IMR-90 (cell line): ENCODE measurements at regions not wholly inside any gene's neighbourhood (a gene's known extent, or its start where the extent isn't known, plus 50 kb on each side); places are given as distances from the start of the nearest gene placed in this dataset.

ENCODE experiments used
- ATAC-seq: fragments of 200-7000 bp; cut with Tn5 transposase; 2 replicates; pipeline ENCODE4 v1.9.1; 2020; ENCODE audit warnings: low read depth, mild to moderate bottlenecking, moderate library complexity
- BruUV-seq: library from RNA; stranded (reverse); fragments of 400-500 nt; replicated peaks from 2 replicates; lab custom pipeline; 2021; lab: Mats Ljungman, UMichigan
- CTCF ChIA-PET: fragments of 300-600 bp; formaldehyde crosslinking; extraction: SDS; loops from one replicate; lab custom pipeline; 2021; ENCODE audit warnings: antibody characterized with exemption; lab: Yijun Ruan, JAX
- POLR2A ChIA-PET: fragments of 300-600 bp; sonication (Branson Sonifier 250); formaldehyde crosslinking; loops from one replicate; lab custom pipeline; 2022; ENCODE audit warnings: antibody characterized with exemption; ENCODE audit not compliant: unreplicated experiment; lab: Charles Lee
- DNase-seq: peaks from one replicate; pipeline ENCODE4 v3.0.0; 2013
- H2AFZ ChIP-seq: replicated peaks from 2 replicates; pipeline ENCODE3; 2013; ENCODE audit warnings: low read length, mild to moderate bottlenecking; ENCODE audit not compliant: poor library complexity
- H2AK5ac ChIP-seq: 2 replicates; pipeline ENCODE4 v1.6.1; 2013; ENCODE audit warnings: low read depth, low read length, inconsistent platforms
- H2AK9ac ChIP-seq: replicated peaks from 2 replicates; pipeline ENCODE3; 2013; ENCODE audit warnings: mild to moderate bottlenecking, low read depth, low read length, moderate library complexity; ENCODE audit not compliant: poor library complexity
- H2BK120ac ChIP-seq: 2 replicates; pipeline ENCODE4 v1.6.1; 2013; ENCODE audit warnings: low read depth, low read length, inconsistent platforms
- H2BK15ac ChIP-seq: 3 replicates; pipeline ENCODE4 v1.6.1; 2013; ENCODE audit warnings: low read depth, low read length, inconsistent platforms
- H2BK20ac ChIP-seq: 2 replicates; pipeline ENCODE4 v1.6.1; 2013; ENCODE audit warnings: low read depth, mild to moderate bottlenecking, inconsistent platforms, low read length, moderate library complexity
- H2BK5ac ChIP-seq: 2 replicates; pipeline ENCODE4 v1.6.1; 2013; ENCODE audit warnings: mild to moderate bottlenecking, low read depth, low read length, inconsistent platforms; ENCODE audit not compliant: poor library complexity, severe bottlenecking
- H3K14ac ChIP-seq: replicated peaks from 2 replicates; pipeline ENCODE4 v1.6.1; 2013; ENCODE audit warnings: low read depth, low read length, inconsistent platforms
- H3K18ac ChIP-seq: 2 replicates; pipeline ENCODE4 v1.6.1; 2013; ENCODE audit warnings: low read depth, low read length, control low read depth
- H3K23ac ChIP-seq: 2 replicates; pipeline ENCODE4 v1.6.1; 2013; ENCODE audit warnings: low read depth, low read length, inconsistent platforms
- H3K27ac ChIP-seq: 2 replicates; pipeline ENCODE4 v1.5.1; 2013; ENCODE audit warnings: mild to moderate bottlenecking, control low read depth, low read length; ENCODE audit not compliant: insufficient read depth
- H3K27me3 ChIP-seq: 2 replicates; pipeline ENCODE4 v1.6.1; 2013; ENCODE audit warnings: low read length; ENCODE audit not compliant: control insufficient read depth, insufficient read depth
- H3K36me3 ChIP-seq: 2 replicates; pipeline ENCODE4 v1.6.1; 2013; ENCODE audit warnings: low read length, mixed read lengths; ENCODE audit not compliant: control insufficient read depth, insufficient read depth
- H3K4ac ChIP-seq: 2 replicates; pipeline ENCODE4 v1.6.1; 2013; ENCODE audit warnings: low read depth, low read length, inconsistent platforms
- H3K4me1 ChIP-seq: 2 replicates; pipeline ENCODE4 v1.6.1; 2013; ENCODE audit warnings: low read length, mixed read lengths; ENCODE audit not compliant: control insufficient read depth, insufficient read depth
- H3K4me2 ChIP-seq: 2 replicates; pipeline ENCODE4 v1.6.1; 2013; ENCODE audit warnings: low read depth, mild to moderate bottlenecking, control low read depth, low read length, moderate library complexity
- H3K4me3 ChIP-seq: 2 replicates; pipeline ENCODE4 v1.5.1; 2013; ENCODE audit warnings: low read depth, mild to moderate bottlenecking, control low read depth, low read length, moderate library complexity; ENCODE audit not compliant: insufficient read depth
- H3K56ac ChIP-seq: 2 replicates; pipeline ENCODE4 v1.6.1; 2013; ENCODE audit warnings: low read length, inconsistent platforms; ENCODE audit not compliant: insufficient read depth; ENCODE audit errors: extremely low read depth
- H3K79me1 ChIP-seq, 2 experiments: 2 replicates each; pipeline ENCODE4 v1.6.1; 2013; ENCODE audit warnings: low read length in 2 of 2, inconsistent platforms in 1 of 2, low read depth in 1 of 2
- H3K9ac ChIP-seq: 2 replicates; pipeline ENCODE4 v1.6.1; 2013; ENCODE audit warnings: low read depth, low read length, control low read depth
- H3K9me1 ChIP-seq: 2 replicates; pipeline ENCODE4 v1.6.1; 2013; ENCODE audit warnings: low read length, inconsistent platforms; ENCODE audit not compliant: insufficient read depth
- H3K9me3 ChIP-seq: 2 replicates; pipeline ENCODE4 v1.6.1; 2013; ENCODE audit warnings: low read length; ENCODE audit not compliant: control insufficient read depth, insufficient read depth
- H4K20me1 ChIP-seq: 2 replicates; pipeline ENCODE4 v1.6.1; 2013; ENCODE audit warnings: low read length, inconsistent platforms; ENCODE audit not compliant: insufficient read depth
- H4K5ac ChIP-seq: 2 replicates; pipeline ENCODE4 v1.6.1; 2013; ENCODE audit warnings: mild to moderate bottlenecking, low read depth, low read length, control low read depth
- H4K8ac ChIP-seq, 2 experiments: 2 replicates each; pipeline ENCODE4 v1.6.1; 2013; ENCODE audit warnings: low read depth in 2 of 2, low read length in 2 of 2, control low read depth in 1 of 2, inconsistent platforms in 1 of 2
- H4K91ac ChIP-seq: 2 replicates; pipeline ENCODE4 v1.6.1; 2013; ENCODE audit warnings: low read depth, low read length, inconsistent platforms; ENCODE audit not compliant: insufficient read depth
- BHLHE40 ChIP-seq: fragments of 150-350 bp; IDR thresholded peaks from 2 replicates; pipeline ENCODE4 v1.6.1; 2016; ENCODE audit warnings: mild to moderate bottlenecking, low read depth, low read length
- CEBPB ChIP-seq: IDR thresholded peaks from 2 replicates; pipeline ENCODE4 v1.6.1; 2012; ENCODE audit warnings: low read depth, low read length, improper control_type of control experiment
- CHD1 ChIP-seq: IDR thresholded peaks from 2 replicates; pipeline ENCODE4 v1.6.1; 2012; ENCODE audit warnings: low read depth, low read length, improper control_type of control experiment
- FOS ChIP-seq: fragments of 150-350 bp; IDR thresholded peaks from 2 replicates; pipeline ENCODE4 v1.6.1; 2016; ENCODE audit warnings: low read depth, low read length
- MAFK ChIP-seq: IDR thresholded peaks from 2 replicates; pipeline ENCODE4 v1.6.1; 2012; ENCODE audit warnings: low read depth, low read length, improper control_type of control experiment
- MAZ ChIP-seq: IDR thresholded peaks from 2 replicates; pipeline ENCODE4 v1.6.1; 2012; ENCODE audit warnings: low read depth, mild to moderate bottlenecking, low read length, improper control_type of control experiment, moderate library complexity, borderline replicate concordance
- MXI1 ChIP-seq: IDR thresholded peaks from 2 replicates; pipeline ENCODE4 v1.6.1; 2012; ENCODE audit warnings: low read depth, mild to moderate bottlenecking, low read length, moderate library complexity, borderline replicate concordance
- NFE2L2 ChIP-seq: fragments of 150-350 bp; IDR thresholded peaks from 2 replicates; pipeline ENCODE4 v1.6.1; 2016; ENCODE audit warnings: low read depth, mild to moderate bottlenecking, low read length
- POLR2A ChIP-seq: IDR thresholded peaks from 2 replicates; pipeline ENCODE4 v1.6.1; 2012; ENCODE audit warnings: mild to moderate bottlenecking, low read depth, low read length
- RAD21 ChIP-seq: IDR thresholded peaks from 2 replicates; pipeline ENCODE4 v1.6.1; 2012; ENCODE audit warnings: low read length, improper control_type of control experiment
- RCOR1 ChIP-seq: IDR thresholded peaks from 2 replicates; pipeline ENCODE4 v1.6.1; 2012; ENCODE audit warnings: mild to moderate bottlenecking, low read length, improper control_type of control experiment; ENCODE audit not compliant: insufficient replicate concordance
- RFX5 ChIP-seq: IDR thresholded peaks from 2 replicates; pipeline ENCODE4 v1.8.0; 2012; ENCODE audit warnings: low read depth, mild to moderate bottlenecking, low read length, moderate library complexity
- SMC3 ChIP-seq: fragments of 150-350 bp; IDR thresholded peaks from 2 replicates; pipeline ENCODE4 v1.6.1; 2016; ENCODE audit warnings: low read depth, mild to moderate bottlenecking, antibody characterized with exemption, low read length, moderate library complexity
- WGBS, 2 experiments: methylation state at CpG; one replicate each; pipeline versions ENCODE4 v1.1.5 to v1.1.7; 2013; ENCODE audit warnings: missing lambda C conversion rate in 2 of 2; ENCODE audit not compliant: insufficient read length in 1 of 2; ENCODE audit errors: extremely low coverage in 2 of 2; 5-methylcytosine and 5-hydroxymethylcytosine counted together
- dilution Hi-C: fragments of 300-500 bp; cut with HindIII; formaldehyde crosslinking; loops from one replicate; pipeline ENCODE4 v1.14.3; 2018; ENCODE audit warnings: low sequenced_read_pairs; ENCODE audit not compliant: unreplicated experiment
- in situ Hi-C: fragments of 300-500 bp; cut with MboI; formaldehyde crosslinking; loops from 3 replicates; pipeline ENCODE4 v1.14.3; 2019; ENCODE audit warnings: low sequenced_read_pairs, inconsistent platforms, mixed read lengths
- intact Hi-C: fragments of 100-400 bp; cut with micrococcal nuclease; formaldehyde crosslinking; loops from 2 replicates; pipeline ENCODE4 v1.10.0; 2022
- TF ChIP-seq, protein P1 (sequence below): fragments of 150-350 bp; IDR thresholded peaks from 2 replicates; pipeline ENCODE4 v1.6.1; 2016; ENCODE audit warnings: low read depth, mild to moderate bottlenecking, low read length, moderate library complexity, borderline replicate concordance
- TF ChIP-seq, protein P2 (sequence below): conservative IDR thresholded peaks from 2 replicates; pipeline ENCODE4 v1.5.1; 2012; ENCODE audit warnings: mild to moderate bottlenecking, low read depth, low read length, improper control_type of control experiment
- TF ChIP-seq, protein P3 (sequence below): fragments of 150-350 bp; IDR thresholded peaks from 2 replicates; pipeline ENCODE4 v1.6.1; 2017; ENCODE audit warnings: mild to moderate bottlenecking, antibody characterized with exemption, low read length, low read depth

DNA sequence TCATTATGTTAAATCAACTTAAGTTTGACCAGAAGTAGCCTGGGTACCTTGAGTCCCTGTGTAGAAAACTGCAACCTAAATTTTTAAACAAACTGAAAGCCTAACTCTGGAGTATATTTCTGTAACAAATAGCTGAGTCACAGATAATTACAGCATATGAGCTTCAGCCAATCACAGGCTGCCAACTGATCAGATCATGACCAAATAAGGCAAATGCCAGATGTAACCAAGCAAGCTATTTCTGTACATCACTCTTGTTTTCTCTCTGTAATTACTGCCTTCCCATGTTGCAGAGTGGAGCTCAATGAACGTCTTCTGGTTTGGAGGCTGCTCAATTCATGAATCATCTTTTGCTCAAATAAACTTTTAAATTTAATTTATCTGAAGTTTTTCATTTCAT, 980.9 kb upstream of the DIAPH2 start:
- no peaks in the 10 kb centered on the region for H3K4me1 ChIP-seq
- H3K9me3 ChIP-seq = no peaks in the 10 kb centered on the region; the same call in 1 of the 2 replicates
- no peaks in the 10 kb centered on the region for H3K79me1 ChIP-seq
- no peak overlapping the region for H2BK5ac ChIP-seq
- intact Hi-C loops = no loop called here
- no peak overlapping the region for H4K5ac ChIP-seq
- no CpG with 5 or more reads among the region's 1 CpG for WGBS, 2 experiments
- no peak overlapping the region for H3K4me2 ChIP-seq
- POLR2A ChIA-PET = no interaction called here
- dilution Hi-C loops = no loop called here
- H2BK120ac ChIP-seq = no peak overlapping the region
- no peak overlapping the region for H3K23ac ChIP-seq
- H3K56ac ChIP-seq = no peak overlapping the region
- no peak overlapping the region for H3K9ac ChIP-seq
- CTCF ChIA-PET = no interaction called here
- H3K27me3 ChIP-seq = no peaks in the 10 kb centered on the region
- DNase-seq = no peak
- no peaks in the 10 kb centered on the region for H3K9me1 ChIP-seq
- H3K14ac ChIP-seq = no peak overlapping the region
- H3K27ac ChIP-seq = no peak overlapping the region
- no peak overlapping the region for H2AFZ ChIP-seq
- in situ Hi-C loops = no loop called here
- no peak overlapping the region for H3K18ac ChIP-seq
- no peaks in the 10 kb centered on the region for H3K36me3 ChIP-seq
- H2BK15ac ChIP-seq = no peak overlapping the region
- H3K4me3 ChIP-seq = no peak overlapping the region
- no peak overlapping the region for H4K91ac ChIP-seq
- ATAC-seq = no peak
- no TSS peak for BruUV-seq
- H2AK5ac ChIP-seq = no peak overlapping the region
- H2AK9ac ChIP-seq = no peak overlapping the region
- TF ChIP-seq SMC3 (no peak), RCOR1 (no peak), MXI1 (no peak), RAD21 (no peak), BHLHE40 (no peak), RFX5 (no peak), POLR2A (no peak), MAFK (no peak), MAZ (no peak), FOS (no peak), CEBPB (no peak), NFE2L2 (no peak), CHD1 (no peak)
- TF ChIP-seq, protein P1, sequence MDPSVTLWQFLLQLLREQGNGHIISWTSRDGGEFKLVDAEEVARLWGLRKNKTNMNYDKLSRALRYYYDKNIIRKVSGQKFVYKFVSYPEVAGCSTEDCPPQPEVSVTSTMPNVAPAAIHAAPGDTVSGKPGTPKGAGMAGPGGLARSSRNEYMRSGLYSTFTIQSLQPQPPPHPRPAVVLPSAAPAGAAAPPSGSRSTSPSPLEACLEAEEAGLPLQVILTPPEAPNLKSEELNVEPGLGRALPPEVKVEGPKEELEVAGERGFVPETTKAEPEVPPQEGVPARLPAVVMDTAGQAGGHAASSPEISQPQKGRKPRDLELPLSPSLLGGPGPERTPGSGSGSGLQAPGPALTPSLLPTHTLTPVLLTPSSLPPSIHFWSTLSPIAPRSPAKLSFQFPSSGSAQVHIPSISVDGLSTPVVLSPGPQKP = no peak
- TF ChIP-seq, protein P2, sequence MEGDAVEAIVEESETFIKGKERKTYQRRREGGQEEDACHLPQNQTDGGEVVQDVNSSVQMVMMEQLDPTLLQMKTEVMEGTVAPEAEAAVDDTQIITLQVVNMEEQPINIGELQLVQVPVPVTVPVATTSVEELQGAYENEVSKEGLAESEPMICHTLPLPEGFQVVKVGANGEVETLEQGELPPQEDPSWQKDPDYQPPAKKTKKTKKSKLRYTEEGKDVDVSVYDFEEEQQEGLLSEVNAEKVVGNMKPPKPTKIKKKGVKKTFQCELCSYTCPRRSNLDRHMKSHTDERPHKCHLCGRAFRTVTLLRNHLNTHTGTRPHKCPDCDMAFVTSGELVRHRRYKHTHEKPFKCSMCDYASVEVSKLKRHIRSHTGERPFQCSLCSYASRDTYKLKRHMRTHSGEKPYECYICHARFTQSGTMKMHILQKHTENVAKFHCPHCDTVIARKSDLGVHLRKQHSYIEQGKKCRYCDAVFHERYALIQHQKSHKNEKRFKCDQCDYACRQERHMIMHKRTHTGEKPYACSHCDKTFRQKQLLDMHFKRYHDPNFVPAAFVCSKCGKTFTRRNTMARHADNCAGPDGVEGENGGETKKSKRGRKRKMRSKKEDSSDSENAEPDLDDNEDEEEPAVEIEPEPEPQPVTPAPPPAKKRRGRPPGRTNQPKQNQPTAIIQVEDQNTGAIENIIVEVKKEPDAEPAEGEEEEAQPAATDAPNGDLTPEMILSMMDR = no peak
- TF ChIP-seq, protein P3, sequence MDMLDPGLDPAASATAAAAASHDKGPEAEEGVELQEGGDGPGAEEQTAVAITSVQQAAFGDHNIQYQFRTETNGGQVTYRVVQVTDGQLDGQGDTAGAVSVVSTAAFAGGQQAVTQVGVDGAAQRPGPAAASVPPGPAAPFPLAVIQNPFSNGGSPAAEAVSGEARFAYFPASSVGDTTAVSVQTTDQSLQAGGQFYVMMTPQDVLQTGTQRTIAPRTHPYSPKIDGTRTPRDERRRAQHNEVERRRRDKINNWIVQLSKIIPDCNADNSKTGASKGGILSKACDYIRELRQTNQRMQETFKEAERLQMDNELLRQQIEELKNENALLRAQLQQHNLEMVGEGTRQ = no peak
- H4K8ac ChIP-seq = no peak overlapping the region
- no peaks in the 10 kb centered on the region for H4K20me1 ChIP-seq
- H2BK20ac ChIP-seq = no peak overlapping the region
- no peak overlapping the region for H3K4ac ChIP-seq
